GM19099 (cell line): ENCODE measurements at regions not wholly inside any gene's neighbourhood (a gene's known extent, or its start where the extent isn't known, plus 50 kb on each side); places are given as distances from the start of the nearest gene placed in this dataset.

Experiments
- POLR2A ChIP-seq: IDR thresholded peaks from 3 replicates; pipeline ENCODE4 v1.6.1; 2011; ENCODE audit warnings: low read depth; ENCODE audit not compliant: insufficient read length; ENCODE audit errors: extremely low read depth

DNA sequence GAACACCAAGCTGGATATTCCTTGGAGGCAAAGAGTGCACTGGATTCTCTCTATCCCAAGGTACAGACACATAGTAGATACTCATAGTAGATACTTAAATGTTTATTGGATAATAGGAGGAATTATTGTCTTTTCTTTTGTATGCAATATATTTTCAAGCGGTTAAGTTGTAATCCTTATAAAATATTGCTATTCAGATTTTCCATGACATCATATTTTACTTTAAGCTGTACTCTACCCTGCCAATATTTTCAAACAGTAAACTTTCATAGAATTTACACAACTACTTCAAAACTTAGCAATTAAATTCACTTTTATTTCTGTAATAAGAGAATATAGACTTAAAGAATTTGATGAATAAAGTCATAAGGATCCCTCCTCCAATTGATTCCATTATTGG, 546.5 kb upstream of the CAMK1G start:
- no peak for TF ChIP-seq POLR2A

DNA sequence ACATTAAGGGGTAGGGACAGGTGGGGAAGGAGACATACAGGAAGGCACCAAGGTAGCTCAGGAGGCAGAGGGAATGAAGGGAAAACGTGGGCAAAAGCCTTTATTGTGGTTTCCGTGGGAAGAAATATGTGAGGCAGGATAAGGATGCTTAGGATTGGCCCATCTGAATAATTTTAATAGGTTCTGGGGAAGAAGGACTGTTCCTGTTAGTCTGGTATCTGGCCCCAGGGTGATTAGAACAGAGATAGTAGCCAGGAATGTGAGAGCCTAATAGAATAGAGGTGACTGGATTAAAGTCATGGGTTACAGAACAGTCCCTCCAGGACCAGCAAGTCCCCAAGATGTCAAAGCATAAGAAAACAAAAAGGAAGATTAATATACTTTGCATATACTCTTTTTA, 545.2 kb upstream of the CAMK1G start:
- no peak for TF ChIP-seq POLR2A

DNA sequence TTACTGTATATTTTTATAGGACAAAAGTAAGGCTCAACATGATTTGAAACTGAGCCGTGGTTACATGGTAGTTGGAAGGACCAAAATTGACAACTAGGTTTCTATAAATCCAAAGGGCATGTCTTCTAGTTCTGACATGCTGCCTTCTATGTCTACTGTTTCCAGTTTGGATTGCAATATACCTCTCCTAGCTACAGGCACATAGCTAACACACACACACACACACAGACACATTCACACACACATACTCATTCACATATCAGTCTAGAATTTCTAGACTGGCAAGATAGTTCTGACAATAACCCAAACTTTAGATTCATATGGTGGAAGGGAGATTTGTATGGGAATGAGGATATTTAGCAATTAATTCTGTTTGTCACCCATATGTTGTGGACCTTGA, 544.8 kb upstream of the CAMK1G start:
- TF ChIP-seq POLR2A: no peak

DNA sequence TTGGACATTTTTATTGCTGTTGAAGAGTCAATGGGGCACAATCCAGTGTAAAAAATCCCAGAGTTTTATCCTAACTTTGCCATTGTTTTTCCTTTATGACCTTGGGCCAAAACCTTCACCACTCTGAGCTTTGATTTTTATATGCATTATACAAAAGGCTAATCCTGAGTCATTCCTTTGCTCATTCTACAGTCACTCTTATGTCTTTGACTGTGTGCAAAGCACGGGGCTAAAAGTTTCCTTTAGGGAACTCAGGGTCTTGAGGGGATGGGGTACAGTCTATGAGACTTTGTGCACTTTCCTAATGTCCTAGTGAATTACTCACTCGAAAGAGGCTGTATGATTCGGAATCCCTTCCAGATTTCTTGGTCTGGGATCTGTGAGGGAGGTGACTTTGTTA, 543.2 kb upstream of the CAMK1G start:
- TF ChIP-seq POLR2A: no peak

DNA sequence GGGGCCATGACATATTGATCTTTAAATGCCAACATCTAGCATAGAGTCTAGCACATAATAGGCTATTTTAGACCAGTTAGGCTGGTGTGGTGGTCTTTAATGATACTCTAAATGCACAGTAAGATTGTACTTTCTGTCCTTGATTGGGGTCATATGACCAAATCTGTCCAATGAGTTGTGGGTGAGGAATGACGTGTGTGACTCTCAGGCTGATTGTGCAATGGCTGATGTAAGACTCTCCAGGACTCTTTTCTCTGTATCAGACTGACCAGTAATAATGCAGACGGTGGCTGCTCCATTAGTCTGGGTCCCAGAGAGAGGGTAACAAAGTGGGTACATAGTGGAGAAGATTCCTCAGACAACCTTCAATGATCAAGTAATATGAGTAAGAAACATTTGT, 541.6 kb upstream of the CAMK1G start:
- TF ChIP-seq POLR2A: no peak

DNA sequence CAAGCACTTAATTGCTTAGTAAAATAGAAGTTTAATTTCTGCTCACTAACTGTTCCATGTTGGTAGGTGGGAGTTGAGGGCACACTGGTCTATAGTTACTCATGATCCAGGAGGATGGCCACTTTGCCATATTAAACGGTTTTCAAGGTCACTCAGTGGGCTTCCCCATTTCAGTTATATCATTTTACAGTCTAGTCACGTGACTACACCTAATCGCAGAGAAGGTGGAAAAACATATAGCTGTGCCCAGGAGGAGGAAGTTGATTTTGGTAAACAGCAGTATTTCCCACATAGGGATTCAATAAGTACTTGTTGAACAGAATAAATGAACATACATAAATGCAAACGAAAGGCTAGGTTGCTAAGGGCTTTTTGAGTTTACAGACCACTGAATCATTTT, 541.1 kb upstream of the CAMK1G start:
- no peak for TF ChIP-seq POLR2A

DNA sequence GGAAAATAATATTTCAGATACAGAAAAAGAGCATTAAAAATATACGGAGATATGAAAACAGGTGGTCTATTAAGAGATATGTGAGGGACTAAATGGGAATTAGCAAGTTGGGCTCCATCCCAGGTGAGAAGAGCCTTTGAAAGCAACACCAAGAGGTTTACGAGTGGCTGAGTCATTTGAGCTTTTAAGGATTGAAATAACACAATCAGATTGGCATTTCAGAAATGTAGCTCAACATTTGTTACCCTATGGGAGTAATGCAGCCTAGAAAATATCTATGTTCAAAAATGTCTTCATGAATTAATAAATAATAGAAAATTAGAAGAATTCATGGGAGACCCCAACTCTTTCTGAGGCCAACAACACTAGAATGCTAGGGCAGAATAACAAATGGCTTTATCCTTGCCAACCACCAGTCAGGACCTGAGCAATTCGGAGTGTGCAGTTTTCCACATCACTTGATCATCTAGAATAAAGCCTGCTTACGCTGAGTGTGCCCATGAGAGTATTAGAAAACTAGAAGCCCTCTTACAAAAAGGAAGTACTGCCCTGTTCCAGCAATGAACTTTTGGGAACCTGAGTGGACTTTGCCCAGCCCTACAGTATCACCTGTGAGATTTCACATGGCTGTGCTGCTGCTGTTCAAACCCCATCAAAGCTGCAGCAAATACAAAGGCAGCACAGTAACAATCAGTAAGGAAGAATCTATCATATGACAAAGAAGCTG, 538.0 kb upstream of the CAMK1G start:
- no peak for TF ChIP-seq POLR2A

DNA sequence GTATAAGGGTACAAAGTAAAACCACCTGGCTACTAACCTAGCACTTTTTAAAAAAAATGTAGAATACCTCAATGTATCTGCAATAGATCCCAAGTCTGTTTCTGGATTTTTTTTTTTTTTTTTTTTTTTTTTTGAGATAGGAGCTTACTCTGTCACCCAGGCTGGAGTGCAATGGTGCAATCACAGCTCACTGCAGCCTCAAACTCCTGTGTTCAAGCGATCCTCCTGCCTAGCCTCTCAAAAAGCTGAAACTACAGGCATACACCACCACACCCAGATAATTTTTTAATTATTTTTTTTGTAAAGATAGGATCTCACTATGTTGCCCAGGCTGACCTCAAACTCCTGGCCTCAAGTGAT, 537.5 kb upstream of the CAMK1G start:
- TF ChIP-seq POLR2A: no peak

DNA sequence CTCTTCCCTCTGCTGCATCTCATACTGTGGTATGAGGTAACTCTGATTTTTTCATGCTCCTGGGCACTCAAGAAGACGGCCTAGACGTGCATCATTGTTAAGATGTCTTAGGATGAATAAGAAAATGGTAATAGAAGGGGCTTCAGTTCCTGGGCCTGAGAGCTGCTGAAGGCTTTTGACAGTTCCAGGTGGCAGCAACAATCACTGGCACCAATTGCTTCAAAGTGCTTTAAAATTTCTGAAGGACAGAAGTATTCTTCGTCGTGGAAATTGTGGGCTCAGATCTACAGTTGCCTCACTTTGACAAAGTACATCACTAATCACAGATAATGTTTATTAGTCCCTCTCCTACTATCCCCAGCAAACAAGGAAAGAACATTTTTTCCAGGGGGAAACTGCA, 536.6 kb upstream of the CAMK1G start:
- TF ChIP-seq POLR2A: no peak

DNA sequence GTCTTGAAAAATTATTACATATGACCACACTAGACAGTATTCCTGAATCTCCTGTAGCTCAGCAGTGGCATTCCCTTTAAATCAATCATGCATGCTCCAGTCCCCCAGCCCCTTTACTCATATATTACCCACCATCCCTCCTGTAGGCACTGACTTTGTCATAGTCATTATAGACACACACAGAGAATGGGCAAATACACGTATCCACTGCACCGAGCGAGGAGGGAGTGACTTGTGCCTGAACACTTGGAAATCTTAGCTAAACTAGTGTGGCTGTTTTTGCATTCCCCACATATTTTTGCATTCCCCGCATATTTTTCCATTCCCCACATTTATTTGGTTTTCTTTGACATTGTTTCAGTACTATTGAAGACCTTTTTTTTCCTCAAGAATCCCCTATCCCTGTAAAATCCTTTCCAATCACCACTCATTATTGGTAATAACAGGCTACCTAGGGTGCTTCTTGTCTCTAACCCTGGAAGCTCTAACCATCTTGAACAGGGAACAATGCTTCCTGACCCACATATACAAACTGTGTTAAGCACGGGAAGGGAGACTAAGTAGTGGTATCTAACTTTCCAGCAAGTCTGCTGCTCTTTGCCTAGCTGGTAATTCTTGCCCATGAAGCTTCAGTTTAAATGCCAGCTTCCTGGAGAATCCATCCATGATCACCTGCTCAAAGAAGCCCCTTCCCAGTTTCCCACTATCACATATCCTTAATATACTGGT, 534.4 kb upstream of the CAMK1G start:
- no peak for TF ChIP-seq POLR2A

DNA sequence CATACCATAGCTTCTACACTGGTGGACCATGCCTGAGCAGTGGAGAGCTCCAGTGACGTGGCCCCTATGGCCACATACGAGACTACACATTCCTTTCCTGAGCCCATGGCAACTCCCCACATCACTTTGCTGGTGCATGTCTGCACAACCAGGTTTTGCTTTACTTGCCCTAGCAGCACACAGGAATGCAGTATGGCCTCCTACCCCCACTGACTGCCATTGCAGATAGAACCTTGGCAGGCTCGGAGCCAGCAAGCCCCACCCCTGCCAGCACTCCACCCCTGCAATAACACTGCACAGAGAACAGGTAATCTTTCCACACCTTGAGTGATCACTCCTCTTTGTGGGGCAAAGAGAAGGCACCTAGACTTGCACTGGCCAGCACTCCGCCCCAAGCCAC, 531.9 kb upstream of the CAMK1G start:
- no peak for TF ChIP-seq POLR2A

DNA sequence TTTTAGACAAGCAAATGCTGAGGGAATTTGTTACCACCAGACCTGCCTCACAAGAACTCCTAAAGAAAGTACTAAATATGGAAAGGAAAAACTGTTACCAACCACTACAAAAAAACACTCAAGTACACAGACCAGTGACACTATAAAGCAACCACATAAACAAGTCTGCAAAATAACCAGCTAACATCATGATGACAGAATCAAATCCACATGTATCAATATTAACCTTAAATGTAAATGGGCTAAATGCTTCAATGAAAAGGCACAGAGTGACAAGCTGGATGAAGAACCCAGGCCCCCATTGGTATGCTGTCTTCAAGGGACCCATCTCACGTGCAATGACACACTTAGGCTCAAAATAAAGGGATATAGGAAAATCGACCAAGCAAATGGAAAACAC, 529.9 kb upstream of the CAMK1G start:
- TF ChIP-seq POLR2A: no peak

DNA sequence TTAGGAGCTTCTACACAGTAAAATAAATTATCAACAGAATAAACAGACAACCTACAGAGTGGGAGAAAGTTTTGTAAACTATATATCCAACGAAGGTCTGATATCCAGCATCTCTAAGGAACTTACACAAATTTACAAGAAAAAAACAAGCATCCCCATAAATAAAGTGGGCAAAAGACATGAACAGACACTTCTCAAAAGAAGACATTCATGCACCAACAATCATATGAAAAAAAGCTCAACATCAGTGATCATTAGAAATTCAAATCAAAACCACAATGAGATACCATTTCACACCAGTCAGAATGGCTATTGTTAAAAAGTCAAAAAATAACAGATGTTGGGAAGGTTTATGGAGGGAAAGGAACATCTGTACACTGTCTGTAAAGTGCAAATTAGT, 526.4 kb upstream of the CAMK1G start:
- no peak for TF ChIP-seq POLR2A

DNA sequence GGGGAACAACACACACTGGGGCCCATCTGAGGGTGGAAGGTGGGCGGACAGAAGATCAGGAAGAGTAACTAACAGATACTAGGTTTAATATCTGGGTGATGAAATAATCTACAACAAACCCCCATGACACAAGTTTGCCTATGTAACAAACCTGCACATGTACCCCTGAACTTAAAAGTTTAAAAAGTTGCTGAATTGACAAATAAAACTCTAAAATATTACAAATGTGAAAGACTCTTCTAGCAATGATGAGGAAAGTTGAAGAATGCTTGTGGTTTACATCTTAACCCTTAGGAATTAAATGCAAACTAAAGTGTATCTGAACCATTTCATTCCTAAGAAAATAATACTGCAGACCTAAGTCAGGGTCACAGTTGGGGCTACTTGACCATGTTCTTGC, 525.6 kb upstream of the CAMK1G start:
- no peak for TF ChIP-seq POLR2A

DNA sequence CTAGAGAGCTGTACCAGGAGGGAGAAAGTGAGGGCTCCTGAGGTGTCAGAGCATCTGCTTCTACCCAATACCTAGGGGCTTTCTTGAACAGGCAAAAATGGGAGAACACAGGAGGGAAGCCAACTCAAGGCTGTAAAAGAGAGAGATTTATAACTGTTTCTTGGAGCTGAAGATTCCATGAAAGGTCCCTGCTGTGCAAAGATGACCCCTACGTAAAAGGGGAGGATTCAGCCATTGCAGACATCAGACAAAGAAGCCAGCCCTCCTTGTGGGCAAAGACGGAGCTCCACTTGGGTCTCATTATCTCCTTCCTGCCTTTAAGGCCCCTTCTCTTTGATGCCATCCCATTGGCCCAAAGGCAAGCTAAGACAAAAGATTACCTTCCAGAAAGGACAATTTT, 524.1 kb upstream of the CAMK1G start:
- no peak for TF ChIP-seq POLR2A

DNA sequence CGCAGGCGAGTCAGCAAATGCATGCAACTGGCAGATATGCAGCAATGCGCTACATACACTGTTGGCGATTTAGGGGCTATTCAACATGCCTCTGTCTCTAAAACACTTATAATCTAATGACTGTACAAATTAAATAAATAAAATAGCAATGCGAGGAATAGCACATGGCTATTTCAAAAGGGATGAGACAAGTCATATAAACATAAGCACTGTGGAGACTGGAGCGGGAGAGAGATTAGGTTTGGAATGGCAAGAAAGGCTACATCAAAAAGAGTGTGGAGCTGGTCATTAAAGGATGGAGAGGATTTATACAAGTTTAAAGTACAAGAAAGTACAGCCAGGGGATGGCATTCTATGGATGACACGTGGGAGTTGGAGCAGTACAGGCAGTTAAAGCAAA, 523.5 kb upstream of the CAMK1G start:
- no peak for TF ChIP-seq POLR2A
